Stimulated activated CD4-positive, alpha-beta T cell treated with anti-CD3 and anti-CD28 coated beads, Interleukin-2, amount 100 ng/mL, for 4 hours (primary cell): ENCODE measurements at regions not wholly inside any gene's neighbourhood (a gene's known extent, or its start where the extent isn't known, plus 50 kb on each side); places are given as distances from the start of the nearest gene placed in this dataset.
"Not testable (repeated sequence)": the region's sequence is repeated elsewhere in the genome, so short reads cannot be mapped to it uniquely, and the experiment has no call there.

Experiments used
- DNase-seq: peaks from one replicate; pipeline ENCODE4 v3.0.0-alpha.2; 2020; ENCODE audit warnings: low read depth

DNA sequence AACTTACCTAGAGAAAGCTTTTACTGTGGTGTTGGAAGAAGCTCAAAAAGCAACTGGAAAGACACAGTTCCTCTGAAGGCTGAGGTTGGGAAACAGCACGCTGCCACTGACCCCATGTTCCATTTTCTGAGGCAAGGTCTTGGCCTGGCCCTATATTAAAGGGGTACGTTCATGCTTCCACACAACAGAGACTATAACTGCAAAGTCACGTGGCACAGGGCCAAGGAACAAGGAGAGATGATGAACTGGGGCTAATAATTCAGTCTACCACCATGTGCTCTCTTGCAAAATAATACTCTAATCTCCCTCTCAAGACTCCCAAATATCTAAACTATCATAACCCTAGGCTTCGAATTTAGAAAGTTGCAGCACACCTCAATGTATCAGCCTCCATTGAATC, 381.6 kb downstream of the DSEL start:
- no peak for DNase-seq

DNA sequence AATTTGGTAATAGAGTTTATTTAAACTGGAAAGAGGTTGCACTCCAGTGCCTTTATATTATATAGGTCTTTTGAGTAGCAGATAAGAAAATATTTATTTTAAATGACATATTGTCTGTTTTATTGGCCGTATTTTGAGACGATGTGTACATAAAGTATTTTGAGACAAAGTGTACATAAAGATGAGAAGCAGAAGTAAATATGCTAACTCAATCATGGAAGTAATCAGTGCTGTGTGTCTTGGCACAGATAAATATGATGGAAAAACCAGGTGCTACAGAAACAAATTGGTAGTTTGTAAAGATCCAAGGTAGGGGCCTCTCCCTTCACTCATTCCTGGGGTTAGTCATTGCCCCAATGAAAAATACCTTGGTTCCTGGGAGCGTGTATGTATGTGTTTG, 382.9 kb downstream of the DSEL start:
- no peak for DNase-seq

DNA sequence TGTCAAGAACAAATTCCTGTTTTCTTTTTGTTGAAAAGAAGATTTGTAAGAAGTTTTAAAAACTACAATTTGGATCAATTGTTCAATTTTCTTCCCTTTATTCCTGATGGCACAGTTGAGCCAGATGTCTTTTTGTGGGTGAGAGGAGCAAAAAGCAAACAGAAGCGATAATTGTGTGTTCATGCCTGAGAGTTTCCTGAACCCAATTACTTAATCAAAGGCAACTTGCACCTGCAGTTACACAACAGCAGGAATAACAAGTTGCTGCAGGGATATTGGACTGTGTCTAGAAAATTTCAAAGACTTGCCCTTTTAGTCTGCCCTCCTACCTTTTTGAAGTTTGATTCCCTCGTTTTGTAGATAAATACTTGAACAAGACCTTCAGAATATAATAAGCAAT, 383.6 kb downstream of the DSEL start:
- DNase-seq: no peak

DNA sequence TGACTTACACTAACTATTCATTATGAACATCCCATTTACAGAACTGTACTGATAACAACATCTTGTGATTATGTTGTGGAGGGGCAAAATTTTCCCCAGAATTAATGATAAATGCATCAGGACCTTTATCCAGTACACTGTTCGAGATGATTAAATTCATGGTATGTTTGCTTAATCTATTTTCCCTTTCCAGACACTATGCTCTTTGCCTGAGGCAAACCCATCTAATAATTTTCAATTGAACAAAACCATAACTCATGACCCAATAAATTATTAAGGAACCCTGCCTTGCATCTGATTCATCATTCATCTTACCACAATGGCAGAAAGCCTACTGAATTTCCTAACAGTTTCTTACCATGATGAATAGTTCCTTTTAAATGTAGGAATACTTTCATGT, 385.0 kb downstream of the DSEL start:
- no peak for DNase-seq

DNA sequence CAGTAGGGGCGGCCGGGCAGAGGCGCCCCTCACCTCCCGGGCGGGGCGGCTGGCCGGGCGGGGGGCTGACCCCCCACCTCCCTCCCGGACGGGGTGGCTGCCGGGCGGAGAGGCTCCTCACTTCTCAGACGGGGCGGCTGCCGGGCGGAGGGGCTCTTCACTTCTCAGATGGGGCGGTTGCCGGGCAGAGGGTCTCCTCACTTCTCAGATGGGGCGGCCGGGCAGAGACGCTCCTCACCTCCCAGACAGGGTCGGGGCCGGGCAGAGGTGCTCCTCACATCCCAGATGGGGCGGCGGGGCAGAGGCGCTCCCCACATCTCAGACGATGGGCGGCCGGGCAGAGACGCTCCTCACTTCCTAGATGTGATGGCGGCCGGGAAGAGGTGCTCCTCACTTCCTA, 389.8 kb downstream of the DSEL start:
- DNase-seq: not testable (repeated sequence)

DNA sequence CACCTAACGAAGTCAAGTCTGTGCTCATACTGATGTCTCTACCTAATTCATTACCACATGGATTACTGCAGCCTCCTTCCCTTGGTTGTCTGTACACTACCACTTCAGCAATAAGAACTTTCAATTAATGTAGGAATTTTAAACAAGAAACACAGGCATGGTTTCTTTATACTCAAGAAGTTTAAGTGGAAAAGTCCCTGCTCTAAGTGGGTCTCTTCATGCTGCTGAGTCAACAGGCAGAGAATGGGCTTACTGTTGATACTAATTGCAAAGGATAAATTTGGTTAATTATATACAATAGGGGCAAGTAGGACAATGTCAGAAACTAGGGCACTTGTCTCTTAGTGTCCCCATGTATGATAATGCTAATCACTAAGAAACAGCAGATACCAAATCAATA, 392.6 kb downstream of the DSEL start:
- no peak for DNase-seq

DNA sequence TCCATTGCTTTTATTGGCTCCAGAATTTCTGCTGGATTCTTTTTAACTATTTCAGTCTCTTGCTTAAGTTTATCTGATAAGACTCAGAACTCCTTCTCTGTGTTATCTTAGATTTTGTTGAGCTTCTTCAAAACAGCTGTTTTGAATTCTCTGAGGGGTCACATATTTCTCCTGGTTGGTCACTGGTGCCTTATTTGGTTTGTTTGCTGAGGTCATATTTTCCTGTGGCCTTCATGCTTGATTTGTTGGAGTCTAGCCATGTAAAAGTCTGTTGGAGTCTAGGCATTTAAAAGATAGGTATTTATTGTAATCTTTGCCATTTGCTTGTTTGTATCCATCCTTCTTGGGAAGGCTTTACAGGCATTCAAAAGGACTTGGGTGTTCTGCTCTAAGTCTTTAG, 398.7 kb downstream of the DSEL start:
- DNase-seq: no peak

DNA sequence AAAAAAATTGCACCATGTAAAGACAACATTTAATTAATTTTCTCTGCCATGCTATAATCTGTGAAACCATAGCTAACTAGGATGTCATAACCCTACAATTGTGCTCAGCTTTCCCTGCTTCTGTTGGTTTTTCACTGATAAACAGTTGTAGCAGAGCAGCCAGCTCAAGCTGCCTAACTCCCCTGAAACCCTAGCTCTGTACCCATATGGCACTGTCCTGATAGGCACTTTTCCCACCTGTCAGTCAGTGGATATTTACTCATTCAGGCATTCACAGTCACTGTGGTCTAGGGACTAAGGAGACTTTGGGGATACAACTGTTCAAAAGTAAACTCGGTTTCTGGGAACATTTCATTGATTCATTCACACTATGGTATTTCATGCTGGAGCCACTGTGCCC, 407.0 kb downstream of the DSEL start:
- no peak for DNase-seq

DNA sequence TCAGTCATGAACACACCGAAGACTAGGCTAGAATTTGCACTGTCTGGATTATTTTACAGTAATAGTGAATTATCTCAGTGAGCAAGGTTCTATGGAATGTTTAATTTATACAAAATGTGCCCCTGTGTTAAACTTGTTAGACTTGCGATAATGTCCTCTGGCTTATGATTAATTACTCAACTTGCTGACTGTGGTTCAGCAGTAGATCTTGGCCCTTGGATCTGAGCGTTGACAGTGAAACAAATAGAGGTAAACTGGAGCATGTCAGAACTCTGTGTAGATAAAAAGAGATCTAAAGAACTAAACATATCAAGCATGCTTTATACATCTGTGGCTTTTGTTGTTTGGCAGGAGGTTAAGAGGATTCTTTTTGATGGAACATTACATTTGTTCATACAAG, 407.6 kb downstream of the DSEL start:
- DNase-seq: no peak

DNA sequence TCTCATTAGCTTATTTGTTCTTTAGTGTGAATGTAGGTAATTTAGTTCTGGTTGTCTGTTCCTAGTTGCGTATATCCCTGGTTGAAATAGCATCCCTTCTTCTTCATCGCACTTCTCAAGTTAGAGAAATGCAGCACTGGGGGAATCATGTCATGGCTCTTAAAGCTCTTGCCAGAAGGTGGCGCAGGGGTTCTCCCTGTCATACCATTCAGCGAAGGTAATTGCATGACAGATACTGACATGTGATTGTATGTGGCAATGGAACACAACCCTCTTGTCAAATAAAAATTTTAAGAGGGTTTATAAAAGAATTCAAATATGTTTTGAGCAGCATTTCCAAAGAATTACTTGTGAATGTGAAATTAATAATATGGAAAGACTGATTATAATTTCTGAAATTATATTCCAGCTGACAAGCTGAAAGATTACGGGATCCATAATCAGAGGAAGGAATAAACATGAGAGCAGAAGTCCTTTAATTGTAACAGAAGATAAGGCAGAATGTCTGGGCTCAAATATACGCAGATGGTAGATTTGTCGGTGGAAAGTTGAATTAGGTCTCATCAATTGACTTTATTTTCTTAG, 411.7 kb downstream of the DSEL start:
- DNase-seq: no peak

DNA sequence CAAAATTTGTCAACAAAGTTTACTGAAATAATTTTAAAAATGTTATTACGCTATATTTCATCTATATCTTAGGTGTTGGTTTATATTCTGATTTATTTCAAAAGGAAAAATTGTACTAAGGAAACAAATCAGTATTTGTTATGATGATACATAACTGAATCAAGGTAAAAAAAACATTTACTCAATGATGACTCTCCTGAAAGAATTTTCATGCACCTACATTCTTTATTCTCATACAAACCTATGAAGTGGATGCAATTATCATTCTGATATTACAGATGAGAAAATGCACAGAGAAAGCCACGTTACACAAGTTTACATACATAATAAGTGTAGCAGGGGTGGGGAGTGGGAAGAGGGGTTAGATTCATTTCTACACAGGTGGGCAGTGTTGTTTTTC, 422.4 kb downstream of the DSEL start:
- no peak for DNase-seq

DNA sequence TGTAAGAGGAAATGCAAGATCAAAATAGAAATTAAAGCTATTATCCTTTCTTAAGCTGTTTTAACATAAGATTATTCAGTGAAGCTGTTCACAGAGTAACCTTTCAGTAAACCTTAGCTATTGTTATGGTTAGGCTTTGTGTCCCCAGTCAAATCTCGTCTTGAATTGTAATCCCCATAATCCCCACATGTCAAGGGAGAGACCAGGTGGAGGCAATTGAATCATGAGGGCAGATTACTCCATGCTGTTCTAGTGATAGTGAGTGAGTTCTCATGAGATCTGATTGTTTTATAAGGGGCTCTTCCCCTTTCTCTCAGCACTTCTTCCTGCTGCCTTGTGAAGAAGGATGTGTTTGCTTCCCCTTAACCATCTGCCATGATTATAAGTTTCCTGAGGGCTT, 424.4 kb downstream of the DSEL start:
- no peak for DNase-seq

DNA sequence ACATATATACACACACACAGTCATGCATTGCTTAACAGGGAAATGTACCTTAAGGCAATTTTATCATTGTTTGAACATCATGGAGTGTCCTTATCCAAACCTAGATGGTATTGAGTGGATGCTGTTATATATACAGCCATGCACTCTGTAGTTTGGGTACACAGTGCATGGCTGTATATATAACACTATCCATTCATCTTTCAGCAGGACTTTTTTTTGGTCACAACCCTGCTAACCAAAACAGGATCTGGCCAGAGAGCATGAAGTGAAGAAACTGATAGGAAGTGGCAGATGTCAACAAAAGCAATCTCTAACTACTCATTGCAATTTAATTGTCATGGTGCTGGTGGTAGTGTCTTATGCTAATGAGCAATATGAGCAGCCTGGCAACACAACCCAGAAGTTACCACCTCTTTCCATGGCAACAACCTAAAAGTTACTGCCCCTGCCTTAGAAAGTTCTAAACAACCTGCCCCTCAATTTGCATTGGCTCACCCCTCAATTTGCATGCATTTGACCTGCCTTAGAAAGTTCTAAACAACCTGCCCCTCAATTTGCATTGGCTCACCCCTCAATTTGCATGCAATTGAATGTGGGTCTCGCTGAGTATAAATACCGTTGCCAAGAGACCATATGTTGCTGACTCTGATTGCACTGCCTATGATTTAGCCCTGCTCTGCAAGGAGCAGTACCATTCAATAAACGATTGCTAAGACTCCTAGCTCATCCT, 434.9 kb downstream of the DSEL start:
- no peak for DNase-seq

DNA sequence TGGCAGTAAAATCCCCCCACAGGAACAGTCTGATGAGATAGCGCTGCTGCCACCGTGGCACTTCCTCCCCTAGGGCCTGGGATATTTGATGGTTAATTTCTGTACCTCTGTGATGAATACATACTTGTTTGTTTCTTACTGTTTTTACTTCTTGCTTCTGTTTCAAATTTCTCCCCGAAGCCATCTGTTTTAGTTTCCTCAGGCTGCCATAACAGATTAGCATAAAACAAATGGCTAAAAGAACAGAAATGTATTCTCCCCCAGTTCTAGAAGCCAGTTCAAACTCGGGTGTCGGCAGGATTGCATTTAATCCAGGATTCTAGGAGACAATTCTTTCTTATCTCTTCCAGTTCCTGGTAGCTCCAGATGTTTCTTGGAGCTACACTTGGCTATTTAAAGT, 435.9 kb downstream of the DSEL start:
- no peak for DNase-seq

DNA sequence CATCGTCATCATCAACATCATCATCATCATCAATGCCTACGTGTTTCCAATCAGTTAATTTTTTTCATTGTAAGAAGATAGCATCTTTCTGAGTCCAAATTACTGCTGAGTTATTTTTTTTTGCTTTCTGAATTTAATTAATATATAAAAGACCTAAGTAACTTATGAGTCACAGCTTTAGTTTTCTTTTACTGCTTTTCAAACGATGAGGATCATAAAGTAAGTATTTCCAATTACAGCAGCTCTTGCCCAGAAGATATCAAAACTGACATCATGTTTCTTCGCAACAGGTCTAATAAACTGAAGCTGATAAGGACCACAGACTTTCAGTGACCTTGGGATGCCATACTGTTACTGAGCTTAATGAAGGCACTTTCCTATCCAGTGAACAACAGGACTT, 442.2 kb downstream of the DSEL start:
- DNase-seq: no peak

DNA sequence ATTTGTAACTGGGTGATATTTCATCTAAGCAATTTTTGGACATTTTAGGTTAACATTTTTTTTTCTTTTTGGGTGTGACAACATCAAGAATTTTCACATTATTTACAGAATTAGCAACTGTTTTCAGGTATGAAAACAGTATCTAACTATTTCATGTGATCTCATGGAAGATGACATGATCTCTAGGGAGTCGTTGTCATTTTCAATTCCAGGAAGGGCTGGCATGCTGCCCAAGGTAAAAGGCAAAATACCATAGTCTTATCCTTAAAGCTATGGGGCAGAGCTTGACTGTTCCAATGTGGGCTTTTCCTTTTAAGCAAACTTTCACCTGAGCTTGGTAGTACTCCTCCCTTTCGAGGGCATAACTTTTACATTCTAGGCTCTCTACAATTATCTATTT, 443.7 kb downstream of the DSEL start:
- DNase-seq: no peak

DNA sequence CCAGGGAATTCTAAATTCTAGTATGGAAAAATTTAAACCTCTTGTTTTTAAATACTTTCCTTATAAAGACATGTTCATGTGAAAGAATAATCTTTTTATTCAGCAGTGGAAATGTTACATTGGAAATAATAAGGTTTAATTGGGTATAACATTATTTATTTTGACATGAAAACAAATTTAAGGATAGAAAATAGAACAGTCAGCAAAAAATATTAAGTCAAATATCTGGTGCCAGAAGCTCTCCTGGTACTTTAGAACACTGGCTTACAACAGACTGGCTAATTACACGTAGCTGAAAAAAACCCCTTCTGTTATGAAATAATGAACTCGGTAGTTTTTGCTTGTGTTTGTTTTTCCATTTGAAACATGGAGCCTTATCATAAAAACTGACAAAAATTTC, 447.9 kb downstream of the DSEL start:
- DNase-seq: no peak

DNA sequence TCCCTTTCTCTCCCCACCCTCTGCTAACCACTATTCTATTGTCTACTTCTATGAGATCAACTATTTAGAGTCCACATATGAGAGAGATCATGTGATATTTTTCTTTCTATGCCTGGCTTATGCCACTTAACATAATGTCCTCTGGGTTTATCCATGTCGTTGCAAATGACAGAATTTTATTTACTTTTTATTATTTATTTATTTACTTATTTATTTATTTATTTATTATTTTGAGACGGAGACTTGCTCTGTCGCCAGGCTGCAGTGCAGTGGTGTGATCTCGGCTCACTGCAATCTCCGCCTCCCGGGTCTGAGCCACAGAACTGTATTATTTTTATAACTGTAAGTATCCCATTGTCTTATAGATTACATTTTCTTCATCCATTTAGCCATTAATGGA, 443.4 kb upstream of the CDH19 start:
- DNase-seq: no peak

DNA sequence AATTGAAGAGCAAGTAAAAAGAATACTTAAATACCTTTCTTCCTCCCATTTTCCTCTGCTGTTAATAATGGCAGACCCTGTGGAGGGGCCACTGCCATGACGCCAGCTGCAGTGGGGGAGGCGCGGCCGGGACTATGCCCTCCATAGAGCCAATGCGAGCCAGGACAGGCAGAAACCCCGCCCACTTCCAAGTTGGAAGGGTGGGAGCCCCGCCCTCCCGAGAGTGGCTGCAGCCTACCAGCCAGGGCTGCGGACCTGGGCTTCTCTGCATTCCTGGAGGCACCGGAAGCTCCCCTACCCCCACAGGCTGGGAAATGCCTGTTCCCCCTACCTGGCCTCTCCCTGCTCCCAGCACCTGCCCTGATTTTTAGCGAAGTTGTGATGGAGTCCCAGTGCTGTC, 439.4 kb upstream of the CDH19 start:
- DNase-seq: no peak

DNA sequence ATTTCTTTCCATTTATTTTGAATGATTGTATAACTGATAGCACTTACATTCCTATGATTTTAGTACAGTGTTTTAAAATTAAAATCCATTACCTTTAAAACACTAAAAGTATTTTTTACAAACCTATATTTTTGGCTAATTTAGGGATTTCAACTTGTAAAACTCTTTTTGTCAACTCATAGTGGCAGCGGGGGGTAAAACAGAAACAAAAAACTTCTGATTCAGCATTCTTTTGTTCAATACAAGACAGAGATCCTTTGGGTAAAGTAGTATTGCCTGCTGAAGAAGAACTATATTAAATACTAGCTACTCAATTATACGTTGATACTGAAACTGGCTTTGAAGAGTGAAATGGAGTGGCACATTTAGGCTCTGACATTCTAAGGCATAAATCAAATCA, 437.4 kb upstream of the CDH19 start:
- no peak for DNase-seq

DNA sequence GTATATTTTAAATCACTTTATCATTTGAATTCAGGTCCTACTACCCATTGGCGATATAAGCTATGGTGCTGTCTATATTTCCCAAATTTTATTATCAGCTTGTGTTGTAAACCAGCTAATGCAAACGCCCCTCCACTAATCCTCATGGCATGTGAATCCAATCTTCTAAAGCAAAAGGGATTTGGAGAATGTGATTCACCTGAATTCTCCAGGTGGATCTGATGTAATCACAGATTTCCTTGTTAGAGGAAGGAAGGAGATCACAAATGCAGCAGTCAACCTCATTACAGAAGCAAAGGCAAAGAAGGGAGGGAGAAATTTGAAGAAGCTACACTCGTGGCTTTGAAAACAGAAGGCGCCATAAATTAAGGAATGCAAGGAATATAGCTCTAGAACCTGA, 431.1 kb upstream of the CDH19 start:
- no peak for DNase-seq

DNA sequence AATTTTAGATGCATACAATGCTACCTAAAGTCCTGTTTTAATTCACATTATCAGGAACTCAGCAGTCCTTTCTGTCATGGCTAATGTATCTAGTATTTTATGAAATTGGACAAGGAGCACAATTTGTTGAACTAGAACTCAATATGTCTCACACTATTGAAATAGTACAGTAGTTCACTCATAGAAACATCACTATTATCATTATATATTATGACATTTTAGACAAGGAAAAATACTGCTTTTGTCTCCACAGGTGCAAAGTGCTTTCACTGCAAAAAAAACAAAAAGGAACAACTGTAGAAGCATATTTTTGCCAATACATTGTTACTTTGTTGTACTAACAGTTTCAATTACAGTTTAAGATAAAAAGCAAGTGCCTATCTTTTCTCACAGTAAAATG, 419.2 kb upstream of the CDH19 start:
- DNase-seq: no peak

DNA sequence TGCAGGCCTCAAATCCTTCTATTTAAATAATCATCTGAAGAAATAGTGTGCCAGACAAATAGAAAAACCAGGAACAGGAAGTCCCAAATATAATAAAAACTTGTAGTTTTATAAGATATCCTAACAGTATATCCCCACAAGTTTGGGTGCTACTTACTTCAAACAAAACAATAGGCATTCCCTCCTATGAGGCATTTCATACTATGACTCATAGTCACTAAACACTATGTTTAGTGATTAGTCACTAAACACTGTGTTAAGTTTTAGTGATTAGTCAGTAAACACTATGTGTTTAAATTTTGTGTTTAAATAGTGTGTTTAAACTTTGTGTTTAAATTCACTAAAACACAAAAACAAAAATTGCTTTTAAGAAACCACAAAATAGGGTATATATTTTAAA, 407.0 kb upstream of the CDH19 start:
- DNase-seq: no peak

DNA sequence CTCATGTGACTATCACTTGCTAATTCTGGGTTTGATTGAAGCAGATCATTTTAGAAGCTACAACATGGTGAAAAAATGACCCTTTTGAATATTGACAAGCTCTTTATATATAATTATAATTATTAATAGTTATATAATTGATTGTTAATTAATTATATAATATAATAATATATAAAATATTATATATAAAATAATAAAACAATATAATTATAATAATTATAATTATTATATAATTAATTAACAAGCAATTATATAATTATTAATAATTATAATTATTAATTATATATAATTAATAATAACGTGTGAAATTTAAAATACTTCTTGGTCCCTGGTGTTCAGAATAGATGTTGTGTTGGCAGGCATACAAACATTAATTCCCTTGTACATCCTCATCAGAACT, 404.1 kb upstream of the CDH19 start:
- no peak for DNase-seq
